ENCODE measurements at regions not wholly inside any gene's neighbourhood (a gene's known extent, or its start where the extent isn't known, plus 50 kb on each side); places are given as distances from the start of the nearest gene placed in this dataset.

DNA sequence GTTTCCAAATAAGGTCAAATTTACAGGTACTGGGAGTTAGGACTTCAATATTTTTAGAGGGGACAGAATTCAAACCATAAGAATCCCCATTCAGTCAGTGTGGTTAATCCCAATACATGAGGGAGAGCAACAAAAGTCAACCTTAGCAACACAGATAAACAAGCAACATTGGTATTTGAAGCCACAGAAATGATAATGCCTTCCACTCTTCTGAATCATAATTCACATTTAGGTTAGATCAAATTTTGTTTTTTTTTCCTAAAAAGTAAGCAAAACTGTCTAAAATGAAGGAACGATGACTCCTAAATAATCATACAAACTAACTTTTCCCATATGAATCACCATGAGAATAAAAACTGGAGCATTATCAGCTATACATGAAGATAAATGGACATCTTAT, 246.0 kb upstream of the TENT5A start:
- CTCF ChIA-PET, result interaction anchor here (1.2 kb wide), 1 partner anchor 7 kb away, joined by 5 read pairs; no protein-coding TSS in a partner anchor
- POLR2A ChIA-PET, result no interaction called here
- H3K9me3 ChIP-seq (replicated peaks; ENCODE audit: control insufficient read depth, insufficient read depth, low read length), result no peaks in the 10 kb centered on the region
- no peaks in the 10 kb centered on the region for H4K20me1 ChIP-seq (replicated peaks; ENCODE audit: control insufficient read depth, extremely low read depth, insufficient read depth, low read length)
- no peak overlapping the region for H2AFZ ChIP-seq (ENCODE audit: low read depth, low read length)
- no peaks in the 10 kb centered on the region for H3K36me3 ChIP-seq (ENCODE audit: control insufficient read depth in 2 of 2, extremely low read depth in 1 of 2, insufficient read depth in 2 of 2, low read length in 2 of 2)
- H3K4me3 ChIP-seq (replicated peaks in 1 of 3; ENCODE audit: insufficient read depth in 1 of 3, low read depth in 1 of 3, low read length in 3 of 3), result no peak overlapping the region
- H3K27me3 ChIP-seq (ENCODE audit: control insufficient read depth in 2 of 2, insufficient read depth in 2 of 2, low read length in 2 of 2), result no peaks in the 10 kb centered on the region
- H3K4me2 ChIP-seq (ENCODE audit: insufficient read depth, low read length), result no peak overlapping the region
- TF ChIP-seq, protein P1, sequence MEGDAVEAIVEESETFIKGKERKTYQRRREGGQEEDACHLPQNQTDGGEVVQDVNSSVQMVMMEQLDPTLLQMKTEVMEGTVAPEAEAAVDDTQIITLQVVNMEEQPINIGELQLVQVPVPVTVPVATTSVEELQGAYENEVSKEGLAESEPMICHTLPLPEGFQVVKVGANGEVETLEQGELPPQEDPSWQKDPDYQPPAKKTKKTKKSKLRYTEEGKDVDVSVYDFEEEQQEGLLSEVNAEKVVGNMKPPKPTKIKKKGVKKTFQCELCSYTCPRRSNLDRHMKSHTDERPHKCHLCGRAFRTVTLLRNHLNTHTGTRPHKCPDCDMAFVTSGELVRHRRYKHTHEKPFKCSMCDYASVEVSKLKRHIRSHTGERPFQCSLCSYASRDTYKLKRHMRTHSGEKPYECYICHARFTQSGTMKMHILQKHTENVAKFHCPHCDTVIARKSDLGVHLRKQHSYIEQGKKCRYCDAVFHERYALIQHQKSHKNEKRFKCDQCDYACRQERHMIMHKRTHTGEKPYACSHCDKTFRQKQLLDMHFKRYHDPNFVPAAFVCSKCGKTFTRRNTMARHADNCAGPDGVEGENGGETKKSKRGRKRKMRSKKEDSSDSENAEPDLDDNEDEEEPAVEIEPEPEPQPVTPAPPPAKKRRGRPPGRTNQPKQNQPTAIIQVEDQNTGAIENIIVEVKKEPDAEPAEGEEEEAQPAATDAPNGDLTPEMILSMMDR (IDR thresholded peaks at IDR 0.05; ENCODE audit: extremely low read depth in 1 of 2, insufficient read depth in 1 of 2, low read depth in 1 of 2, low read length in 2 of 2), result no peak
- TF ChIP-seq FOS (IDR thresholded peaks at IDR 0.05; ENCODE audit: borderline replicate concordance, insufficient read depth, low read length) (no peak), EZH2 (IDR thresholded peaks at IDR 0.05; ENCODE audit: borderline replicate concordance, low read depth, low read length, severe bottlenecking) (no peak), JUN (IDR thresholded peaks at IDR 0.05; ENCODE audit: borderline replicate concordance, insufficient read depth, insufficient read length, low read depth) (no peak), GATA2 (IDR thresholded peaks at IDR 0.05; ENCODE audit: insufficient read depth, insufficient read length, low read depth, low read length) (no peak), MAX (IDR thresholded peaks at IDR 0.05; ENCODE audit: insufficient read depth, insufficient read length) (no peak), POLR2A (IDR thresholded peaks at IDR 0.05; ENCODE audit: low read depth, low read length) (no peak), POLR2AphosphoS5 (IDR thresholded peaks at IDR 0.05; ENCODE audit: insufficient read depth, low read depth, low read length) (no peak), MYC (IDR thresholded peaks at IDR 0.05; ENCODE audit: low read depth, low read length) (no peak)
- no peak overlapping the region for H3K9ac ChIP-seq (replicated peaks; ENCODE audit: extremely low read depth, insufficient read depth, low read length)
- intact Hi-C loops (cut with micrococcal nuclease) (no loop called here), dilution Hi-C loops (cut with MboI; ENCODE audit: extremely low pct_ligation_motif_present, low sequenced_read_pairs) (no loop called here)
- H3K27ac ChIP-seq (ENCODE audit: insufficient read depth, low read depth, low read length), result no peak overlapping the region
- no peaks in the 10 kb centered on the region for H3K79me2 ChIP-seq (ENCODE audit: control insufficient read depth, insufficient read depth, low read length)
- no TSS peak for BruUV-seq (replicated peaks)
- H3K9me1 ChIP-seq (replicated peaks; ENCODE audit: control insufficient read depth, extremely low read depth, insufficient read depth, low read length), result no peaks in the 10 kb centered on the region
- no peak for FAIRE-seq
- peaks cover 3% of the 10 kb centered on the region for H3K4me1 ChIP-seq (ENCODE audit: control insufficient read depth, extremely low read depth, insufficient read depth, low read length)
- DNase-seq (ENCODE audit: low read depth, low spot score), result no peak

All from endothelial cell of umbilical vein (primary cell).